ENCODE measurements at regions not wholly inside any gene's neighbourhood (a gene's known extent, or its start where the extent isn't known, plus 50 kb on each side); places are given as distances from the start of the nearest gene placed in this dataset.

DNA sequence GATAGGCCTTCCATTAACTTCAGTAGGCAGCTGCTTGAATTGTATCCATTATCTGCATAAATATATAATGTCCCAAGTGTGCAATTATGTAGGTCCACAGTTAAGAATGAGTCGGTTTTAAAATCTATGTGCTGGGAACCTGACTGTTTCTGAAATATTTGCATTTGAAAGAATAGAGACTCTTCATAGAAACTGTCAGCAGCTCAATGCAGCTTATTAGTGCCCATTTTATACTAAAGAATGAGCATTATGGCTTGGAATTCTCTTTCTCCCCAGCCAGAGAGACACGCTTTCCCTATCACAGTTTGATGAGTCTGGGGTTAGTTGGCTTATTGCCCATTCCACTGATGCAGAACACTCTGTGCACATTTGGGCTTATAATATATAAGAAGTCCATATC is 202.0 kb upstream of the PCDH7 start:
- Histone ChIP-seq H3K36me3 (ENCODE audit: control insufficient read depth in 2 of 2, insufficient read depth in 1 of 2, low read length in 2 of 2) (no peaks in the 10 kb centered on the region), H3K27ac (ENCODE audit: extremely low read depth, low read depth, low read length) (no peak overlapping the region), H3K4me1 (ENCODE audit: control insufficient read depth, insufficient read depth, low read length) (no peaks in the 10 kb centered on the region), H3K9me3 (ENCODE audit: control insufficient read depth, insufficient read depth, low read depth, low read length) (no peaks in the 10 kb centered on the region), H3K4me3 (ENCODE audit: low read depth, low read length) (no peak overlapping the region)
- POLR2A ChIA-PET = no interaction called here
- TF ChIP-seq ZNF664 (tag by site-specific recombination; IDR thresholded peaks at IDR 0.05) (no peak), ZNF239 (tag by site-specific recombination; IDR thresholded peaks at IDR 0.05) (no peak), ZNF658 (tag by site-specific recombination; IDR thresholded peaks at IDR 0.05) (no peak), ZNF211 (tag by site-specific recombination; IDR thresholded peaks at IDR 0.05; ENCODE audit: low read depth) (no peak), ZNF10 (tag by site-specific recombination; IDR thresholded peaks at IDR 0.05) (no peak), ZBTB7A (tag by site-specific recombination; IDR thresholded peaks at IDR 0.05; ENCODE audit: low read depth) (no peak), IKZF3 (tag by site-specific recombination; IDR thresholded peaks at IDR 0.05) (no peak), ZNF514 (tag by site-specific recombination; IDR thresholded peaks at IDR 0.05) (no peak), ZNF707 (tag by site-specific recombination; IDR thresholded peaks at IDR 0.05) (no peak), SCRT2 (tag by site-specific recombination; IDR thresholded peaks at IDR 0.05) (no peak), TCF7L2 (IDR thresholded peaks at IDR 0.05; ENCODE audit: borderline replicate concordance, low read depth, low read length) (no peak), ZNF624 (tag by site-specific recombination; IDR thresholded peaks at IDR 0.05) (no peak), ZNF341 (tag by site-specific recombination; IDR thresholded peaks at IDR 0.05; ENCODE audit: low read depth) (no peak), ZNF626 (tag by site-specific recombination; IDR thresholded peaks at IDR 0.05) (no peak)
- TF ChIP-seq, protein P1, sequence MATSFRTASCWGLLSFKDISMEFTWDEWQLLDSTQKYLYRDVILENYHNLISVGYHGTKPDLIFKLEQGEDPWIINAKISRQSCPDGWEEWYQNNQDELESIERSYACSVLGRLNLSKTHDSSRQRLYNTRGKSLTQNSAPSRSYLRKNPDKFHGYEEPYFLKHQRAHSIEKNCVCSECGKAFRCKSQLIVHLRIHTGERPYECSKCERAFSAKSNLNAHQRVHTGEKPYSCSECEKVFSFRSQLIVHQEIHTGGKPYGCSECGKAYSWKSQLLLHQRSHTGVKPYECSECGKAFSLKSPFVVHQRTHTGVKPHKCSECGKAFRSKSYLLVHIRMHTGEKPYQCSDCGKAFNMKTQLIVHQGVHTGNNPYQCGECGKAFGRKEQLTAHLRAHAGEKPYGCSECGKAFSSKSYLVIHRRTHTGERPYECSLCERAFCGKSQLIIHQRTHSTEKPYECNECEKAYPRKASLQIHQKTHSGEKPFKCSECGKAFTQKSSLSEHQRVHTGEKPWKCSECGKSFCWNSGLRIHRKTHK (tag by site-specific recombination; IDR thresholded peaks at IDR 0.05) = no peak
- TF ChIP-seq, protein P2, sequence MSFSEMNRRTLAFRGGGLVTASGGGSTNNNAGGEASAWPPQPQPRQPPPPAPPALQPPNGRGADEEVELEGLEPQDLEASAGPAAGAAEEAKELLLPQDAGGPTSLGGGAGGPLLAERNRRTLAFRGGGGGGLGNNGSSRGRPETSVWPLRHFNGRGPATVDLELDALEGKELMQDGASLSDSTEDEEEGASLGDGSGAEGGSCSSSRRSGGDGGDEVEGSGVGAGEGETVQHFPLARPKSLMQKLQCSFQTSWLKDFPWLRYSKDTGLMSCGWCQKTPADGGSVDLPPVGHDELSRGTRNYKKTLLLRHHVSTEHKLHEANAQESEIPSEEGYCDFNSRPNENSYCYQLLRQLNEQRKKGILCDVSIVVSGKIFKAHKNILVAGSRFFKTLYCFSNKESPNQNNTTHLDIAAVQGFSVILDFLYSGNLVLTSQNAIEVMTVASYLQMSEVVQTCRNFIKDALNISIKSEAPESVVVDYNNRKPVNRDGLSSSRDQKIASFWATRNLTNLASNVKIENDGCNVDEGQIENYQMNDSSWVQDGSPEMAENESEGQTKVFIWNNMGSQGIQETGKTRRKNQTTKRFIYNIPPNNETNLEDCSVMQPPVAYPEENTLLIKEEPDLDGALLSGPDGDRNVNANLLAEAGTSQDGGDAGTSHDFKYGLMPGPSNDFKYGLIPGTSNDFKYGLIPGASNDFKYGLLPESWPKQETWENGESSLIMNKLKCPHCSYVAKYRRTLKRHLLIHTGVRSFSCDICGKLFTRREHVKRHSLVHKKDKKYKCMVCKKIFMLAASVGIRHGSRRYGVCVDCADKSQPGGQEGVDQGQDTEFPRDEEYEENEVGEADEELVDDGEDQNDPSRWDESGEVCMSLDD (tag by site-specific recombination; IDR thresholded peaks at IDR 0.05) = no peak
- TF ChIP-seq, protein P3, sequence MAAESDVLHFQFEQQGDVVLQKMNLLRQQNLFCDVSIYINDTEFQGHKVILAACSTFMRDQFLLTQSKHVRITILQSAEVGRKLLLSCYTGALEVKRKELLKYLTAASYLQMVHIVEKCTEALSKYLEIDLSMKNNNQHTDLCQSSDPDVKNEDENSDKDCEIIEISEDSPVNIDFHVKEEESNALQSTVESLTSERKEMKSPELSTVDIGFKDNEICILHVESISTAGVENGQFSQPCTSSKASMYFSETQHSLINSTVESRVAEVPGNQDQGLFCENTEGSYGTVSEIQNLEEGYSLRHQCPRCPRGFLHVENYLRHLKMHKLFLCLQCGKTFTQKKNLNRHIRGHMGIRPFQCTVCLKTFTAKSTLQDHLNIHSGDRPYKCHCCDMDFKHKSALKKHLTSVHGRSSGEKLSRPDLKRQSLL (tag by site-specific recombination; IDR thresholded peaks at IDR 0.05) = no peak
- TF ChIP-seq, protein P4, sequence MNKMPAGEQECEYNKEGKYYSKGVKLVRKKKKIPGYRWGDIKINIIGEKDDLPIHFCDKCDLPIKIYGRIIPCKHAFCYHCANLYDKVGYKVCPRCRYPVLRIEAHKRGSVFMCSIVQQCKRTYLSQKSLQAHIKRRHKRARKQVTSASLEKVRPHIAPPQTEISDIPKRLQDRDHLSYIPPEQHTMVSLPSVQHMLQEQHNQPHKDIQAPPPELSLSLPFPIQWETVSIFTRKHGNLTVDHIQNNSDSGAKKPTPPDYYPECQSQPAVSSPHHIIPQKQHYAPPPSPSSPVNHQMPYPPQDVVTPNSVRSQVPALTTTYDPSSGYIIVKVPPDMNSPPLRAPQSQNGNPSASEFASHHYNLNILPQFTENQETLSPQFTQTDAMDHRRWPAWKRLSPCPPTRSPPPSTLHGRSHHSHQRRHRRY (tag by site-specific recombination; IDR thresholded peaks at IDR 0.05) = no peak
- TF ChIP-seq, protein P5, sequence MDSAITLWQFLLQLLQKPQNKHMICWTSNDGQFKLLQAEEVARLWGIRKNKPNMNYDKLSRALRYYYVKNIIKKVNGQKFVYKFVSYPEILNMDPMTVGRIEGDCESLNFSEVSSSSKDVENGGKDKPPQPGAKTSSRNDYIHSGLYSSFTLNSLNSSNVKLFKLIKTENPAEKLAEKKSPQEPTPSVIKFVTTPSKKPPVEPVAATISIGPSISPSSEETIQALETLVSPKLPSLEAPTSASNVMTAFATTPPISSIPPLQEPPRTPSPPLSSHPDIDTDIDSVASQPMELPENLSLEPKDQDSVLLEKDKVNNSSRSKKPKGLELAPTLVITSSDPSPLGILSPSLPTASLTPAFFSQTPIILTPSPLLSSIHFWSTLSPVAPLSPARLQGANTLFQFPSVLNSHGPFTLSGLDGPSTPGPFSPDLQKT (IDR thresholded peaks at IDR 0.05; ENCODE audit: borderline replicate concordance, low read depth, low read length) = no peak
- TF ChIP-seq, protein P6, sequence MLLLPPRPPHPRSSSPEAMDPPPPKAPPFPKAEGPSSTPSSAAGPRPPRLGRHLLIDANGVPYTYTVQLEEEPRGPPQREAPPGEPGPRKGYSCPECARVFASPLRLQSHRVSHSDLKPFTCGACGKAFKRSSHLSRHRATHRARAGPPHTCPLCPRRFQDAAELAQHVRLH (tag by site-specific recombination; IDR thresholded peaks at IDR 0.05) = no peak
- CTCF ChIA-PET = no interaction called here
